WTC11 (cell line): ENCODE measurements at regions not wholly inside any gene's neighbourhood (a gene's known extent, or its start where the extent isn't known, plus 50 kb on each side); places are given as distances from the start of the nearest gene placed in this dataset.

Experiments
- CTCF ChIP-seq: fragments of 200-600 bp; IDR thresholded peaks from 2 replicates; pipeline ENCODE4 v1.8.0; 2022; ENCODE audit warnings: antibody characterized with exemption
- JUN ChIP-seq: sonication (generic); formaldehyde crosslinking; IDR thresholded peaks from 2 replicates; pipeline ENCODE4 v1.8.0; 2023; ENCODE audit warnings: mild to moderate bottlenecking, missing genetic modification reagents
- ZNF232 ChIP-seq: sonication (generic); formaldehyde crosslinking; IDR thresholded peaks from 2 replicates; pipeline ENCODE4 v1.8.0; 2022; ENCODE audit warnings: mild to moderate bottlenecking, missing genetic modification reagents

GRCh38 chr9:79014929-79015699 lies 556.7 kb upstream of the TLE4 start:
- TF ChIP-seq CTCF (no peak), JUN (CRISPR knock-in tag) (no peak), ZNF232 (no peak)
